ENCODE measurements at regions not wholly inside any gene's neighbourhood (a gene's known extent, or its start where the extent isn't known, plus 50 kb on each side); places are given as distances from the start of the nearest gene placed in this dataset.

DNA sequence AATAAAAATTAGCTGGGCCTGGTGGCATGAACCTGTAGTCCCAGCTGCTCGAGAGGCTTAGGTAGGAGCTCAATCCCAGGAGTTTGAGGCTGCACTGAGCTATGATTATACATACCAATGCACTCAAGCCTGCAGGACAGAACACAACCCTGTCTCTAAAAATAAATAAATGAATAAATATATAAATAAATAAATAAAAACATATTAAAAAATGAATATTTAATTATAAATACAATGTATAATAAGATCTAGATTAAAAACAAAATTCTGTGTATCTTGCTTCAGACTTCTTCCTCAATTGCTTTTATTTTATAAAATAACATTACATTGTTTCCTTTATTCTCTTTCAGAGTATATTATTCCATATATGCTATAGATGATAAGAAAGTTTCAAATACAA is 1964.1 kb downstream of the PCDH9 start:
- TF ChIP-seq, protein P1, sequence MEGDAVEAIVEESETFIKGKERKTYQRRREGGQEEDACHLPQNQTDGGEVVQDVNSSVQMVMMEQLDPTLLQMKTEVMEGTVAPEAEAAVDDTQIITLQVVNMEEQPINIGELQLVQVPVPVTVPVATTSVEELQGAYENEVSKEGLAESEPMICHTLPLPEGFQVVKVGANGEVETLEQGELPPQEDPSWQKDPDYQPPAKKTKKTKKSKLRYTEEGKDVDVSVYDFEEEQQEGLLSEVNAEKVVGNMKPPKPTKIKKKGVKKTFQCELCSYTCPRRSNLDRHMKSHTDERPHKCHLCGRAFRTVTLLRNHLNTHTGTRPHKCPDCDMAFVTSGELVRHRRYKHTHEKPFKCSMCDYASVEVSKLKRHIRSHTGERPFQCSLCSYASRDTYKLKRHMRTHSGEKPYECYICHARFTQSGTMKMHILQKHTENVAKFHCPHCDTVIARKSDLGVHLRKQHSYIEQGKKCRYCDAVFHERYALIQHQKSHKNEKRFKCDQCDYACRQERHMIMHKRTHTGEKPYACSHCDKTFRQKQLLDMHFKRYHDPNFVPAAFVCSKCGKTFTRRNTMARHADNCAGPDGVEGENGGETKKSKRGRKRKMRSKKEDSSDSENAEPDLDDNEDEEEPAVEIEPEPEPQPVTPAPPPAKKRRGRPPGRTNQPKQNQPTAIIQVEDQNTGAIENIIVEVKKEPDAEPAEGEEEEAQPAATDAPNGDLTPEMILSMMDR (IDR thresholded peaks at IDR 0.05), result no peak
- TF ChIP-seq POLR2A (IDR thresholded peaks at IDR 0.05), result no peak
